ENCODE measurements at regions not wholly inside any gene's neighbourhood (a gene's known extent, or its start where the extent isn't known, plus 50 kb on each side); places are given as distances from the start of the nearest gene placed in this dataset.

GRCh38 chr6:163745536-163746400 is 331.2 kb downstream of the QKI start:
- peaks cover 10 to 68% of the 10 kb centered on the region in 2 experiments; a peak in 4 of 5 replicates for H3K27me3 ChIP-seq (ENCODE audit: control insufficient read depth in 2 of 2, insufficient read depth in 2 of 2, low read length in 2 of 2)
- TF ChIP-seq BRF1 (IDR thresholded peaks at IDR 0.05; ENCODE audit: borderline replicate concordance, extremely low read depth, insufficient read length) = no peak
- TF ChIP-seq BHLHE40 (IDR thresholded peaks at IDR 0.05; ENCODE audit: low read length) = peak; percentile 27; the same call in 1 of the 2 replicates
- peak; percentile 58 for TF ChIP-seq CREB1 (IDR thresholded peaks at IDR 0.05)
- no peak for TF ChIP-seq CREB1 (CRISPR knock-in tag; IDR thresholded peaks at IDR 0.05)
- TF ChIP-seq ZNF764 (CRISPR knock-in tag; IDR thresholded peaks at IDR 0.05; ENCODE audit: low read depth) = no peak
- TF ChIP-seq FOSL1 (tag; conservative IDR thresholded peaks at IDR 0.05) = no peak
- TF ChIP-seq TEAD1 (CRISPR knock-in tag; IDR thresholded peaks at IDR 0.05) = peak in 1 of 2 experiments; percentile 58; a peak in 1 of 4 replicates
- TF ChIP-seq ATF3 (IDR thresholded peaks at IDR 0.05) = peak; percentile 70
- TF ChIP-seq ATF3 (CRISPR knock-in tag; conservative IDR thresholded peaks at IDR 0.05) = no peak; the same call in 1 of the 2 replicates
- 0 out of 2 replicates have a peak, but pooled peaks have one; percentile 13 for TF ChIP-seq JUN (IDR thresholded peaks at IDR 0.05; ENCODE audit: borderline replicate concordance, low read depth, low read length)
- TF ChIP-seq JUN (CRISPR knock-in tag; IDR thresholded peaks at IDR 0.05; ENCODE audit: borderline replicate concordance) = no peak
- TF ChIP-seq ZNF316 (IDR thresholded peaks at IDR 0.05) = no peak
- peak; percentile 40; the same call in 1 of the 2 replicates for TF ChIP-seq JUND (IDR thresholded peaks at IDR 0.05; ENCODE audit: borderline replicate concordance, low read depth, low read length)
- TF ChIP-seq JUND (tag; IDR thresholded peaks at IDR 0.05; ENCODE audit: borderline replicate concordance, low read depth, low read length) = peak; percentile 38; the same call in 1 of the 3 replicates
- peak; percentile 84 for TF ChIP-seq ATF7 (IDR thresholded peaks at IDR 0.05)
- no peak for TF ChIP-seq SREBF1 (IDR thresholded peaks at IDR 0.05; ENCODE audit: borderline replicate concordance, low read depth, low read length)
- no peak for TF ChIP-seq ZSCAN29 (IDR thresholded peaks at IDR 0.05)
- TF ChIP-seq KDM5B (IDR thresholded peaks at IDR 0.05; ENCODE audit: insufficient replicate concordance, low read depth, low read length) = no peak
- TF ChIP-seq ELK3 (CRISPR knock-in tag; IDR thresholded peaks at IDR 0.05) = no peak
- TF ChIP-seq TEAD4 (IDR thresholded peaks at IDR 0.05; ENCODE audit: low read length) = peak; percentile 59
- TF ChIP-seq TEAD4 (CRISPR knock-in tag; IDR thresholded peaks at IDR 0.05; ENCODE audit: borderline replicate concordance) = no peak
- no peak for TF ChIP-seq OTX1 (CRISPR knock-in tag; IDR thresholded peaks at IDR 0.05)

More at GRCh38 chr6:163745536-163746400, 331.2 kb downstream of the QKI start:
- Histone ChIP-seq H3K9me1 (ENCODE audit: control insufficient read depth, insufficient read depth, low read length) (no peaks in the 10 kb centered on the region), H3K36me3 (ENCODE audit: control insufficient read depth, insufficient read depth, low read length) (no peaks in the 10 kb centered on the region), H3K9ac (ENCODE audit: insufficient read depth in 1 of 2, low read depth in 2 of 2, low read length in 2 of 2) (no peak overlapping the region), H4K20me1 (replicated peaks; ENCODE audit: control insufficient read depth, insufficient read depth, low read length) (no peaks in the 10 kb centered on the region), H3K4me1 (replicated peaks in 1 of 2; ENCODE audit: control insufficient read depth in 2 of 2, insufficient read depth in 2 of 2, low read length in 2 of 2) (peaks cover 10 to 25% of the 10 kb centered on the region in 2 experiments; a peak in 4 of 5 replicates), H3K79me2 (ENCODE audit: control insufficient read depth, insufficient read depth, low read length) (no peaks in the 10 kb centered on the region), H3K9me3 (replicated peaks; ENCODE audit: control insufficient read depth, insufficient read depth, low read depth, low read length) (peaks cover 5% of the 10 kb centered on the region; the same call in 1 of the 2 replicates), H2AFZ (ENCODE audit: low read depth, low read length) (peak overlapping the region; percentile 48), H3K4me3 (no peak overlapping the region), H3K4me2 (ENCODE audit: insufficient read depth, low read length) (no peak overlapping the region), H3K27ac (ENCODE audit: extremely low read depth, low read depth, low read length) (no peak overlapping the region)
- in situ Hi-C loops (cut with MboI) = no loop called here
- 18% methylated on average over 10 of the region's 10 CpGs for WGBS (ENCODE audit: insufficient coverage, low coverage, missing lambda C conversion rate)
- peak; percentile 72 for FAIRE-seq
- CTCF ChIA-PET (ENCODE audit: low intra/inter-chr PET ratio) = no interaction called here
- BruUV-seq (replicated peaks) = no TSS peak
- peak; percentile 14; the same call in 2 of the 3 replicates for ATAC-seq
- POLR2A ChIA-PET = interaction anchor here (0.6 to 1.1 kb wide), 3 partner anchors 15 to 980 kb away, joined by 3 read pairs; no protein-coding TSS in a partner anchor
- intact Hi-C loops (cut with micrococcal nuclease) = no loop called here
- peak; percentile 30 to 42 (median 35) for DNase-seq (ENCODE audit: extremely low read depth in 1 of 4, low spot score in 3 of 4)

Data from K562 (cell line).